ENCODE measurements at regions not wholly inside any gene's neighbourhood (a gene's known extent, or its start where the extent isn't known, plus 50 kb on each side); places are given as distances from the start of the nearest gene placed in this dataset.
"Not testable (repeated sequence)": the region's sequence is repeated elsewhere in the genome, so short reads cannot be mapped to it uniquely, and the experiment has no call there.

DNA sequence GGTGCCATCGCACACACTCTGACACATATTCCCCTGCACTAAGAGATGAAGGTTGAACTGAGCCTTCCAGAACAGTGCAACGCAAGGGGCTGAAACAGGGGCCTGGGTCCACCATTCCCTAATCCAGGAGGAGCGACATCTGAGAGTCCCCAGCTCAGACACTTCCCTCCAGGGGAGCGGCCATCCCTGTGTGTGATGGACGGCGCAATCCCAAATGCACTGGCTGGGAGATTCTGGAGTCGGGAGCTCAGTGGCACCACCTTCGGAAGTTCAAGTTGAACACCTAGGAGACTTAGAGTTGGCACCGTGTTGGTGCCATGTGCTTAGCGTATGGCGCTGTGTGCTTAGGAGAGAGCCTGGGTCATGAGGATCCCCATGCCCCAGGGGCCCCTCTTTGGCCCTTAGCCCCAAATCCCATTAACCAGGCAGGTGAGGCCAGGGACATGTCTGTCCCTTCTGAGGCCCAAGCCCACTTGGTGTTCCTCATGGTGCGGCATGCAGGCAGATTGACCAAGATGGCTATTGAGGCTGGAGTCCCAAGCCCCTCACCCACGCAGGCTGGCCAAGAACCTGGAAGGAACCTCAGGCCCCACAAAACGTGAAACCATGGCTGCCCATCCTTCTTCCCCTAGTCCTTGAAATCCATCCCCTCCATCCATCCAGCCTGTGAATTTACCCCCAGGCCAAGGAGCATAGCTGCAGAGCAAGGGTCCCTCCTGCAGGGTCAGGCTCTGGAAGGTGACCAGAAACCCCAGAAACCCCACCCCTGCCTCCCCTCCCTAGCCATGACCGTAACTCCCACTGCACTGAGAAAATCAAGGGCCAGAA lies 114.1 kb upstream of the OTOS start:
- no peak for DNase-seq (ENCODE audit: low read depth in 2 of 2)

DNA sequence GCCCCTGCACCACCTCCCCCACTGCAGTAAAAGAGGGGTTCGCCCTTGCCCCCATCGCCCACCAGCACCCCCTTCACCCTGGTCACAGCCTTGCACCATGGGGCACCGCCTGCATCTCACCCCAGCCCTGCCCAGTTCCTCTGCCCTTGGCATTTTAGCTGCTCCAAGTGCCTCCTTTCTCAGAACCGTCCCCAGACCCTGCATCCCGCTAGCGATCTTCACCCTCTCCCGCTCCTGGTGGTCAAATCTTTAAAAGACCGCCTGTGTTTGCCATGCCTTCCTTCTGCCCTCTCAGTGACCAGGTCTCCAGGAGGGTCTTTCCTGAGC lies 114.7 kb upstream of the OTOS start:
- no peak for DNase-seq (ENCODE audit: low read depth in 2 of 2)

GRCh38 chr2:240255811-240256703 lies 115.6 kb upstream of the OTOS start:
- DNase-seq (ENCODE audit: low read depth in 2 of 2), result no peak

- no peak for DNase-seq (ENCODE audit: low read depth in 2 of 2)
Measured at GRCh38 chr2:240256704-240257637, 116.5 kb upstream of the OTOS start.

DNA sequence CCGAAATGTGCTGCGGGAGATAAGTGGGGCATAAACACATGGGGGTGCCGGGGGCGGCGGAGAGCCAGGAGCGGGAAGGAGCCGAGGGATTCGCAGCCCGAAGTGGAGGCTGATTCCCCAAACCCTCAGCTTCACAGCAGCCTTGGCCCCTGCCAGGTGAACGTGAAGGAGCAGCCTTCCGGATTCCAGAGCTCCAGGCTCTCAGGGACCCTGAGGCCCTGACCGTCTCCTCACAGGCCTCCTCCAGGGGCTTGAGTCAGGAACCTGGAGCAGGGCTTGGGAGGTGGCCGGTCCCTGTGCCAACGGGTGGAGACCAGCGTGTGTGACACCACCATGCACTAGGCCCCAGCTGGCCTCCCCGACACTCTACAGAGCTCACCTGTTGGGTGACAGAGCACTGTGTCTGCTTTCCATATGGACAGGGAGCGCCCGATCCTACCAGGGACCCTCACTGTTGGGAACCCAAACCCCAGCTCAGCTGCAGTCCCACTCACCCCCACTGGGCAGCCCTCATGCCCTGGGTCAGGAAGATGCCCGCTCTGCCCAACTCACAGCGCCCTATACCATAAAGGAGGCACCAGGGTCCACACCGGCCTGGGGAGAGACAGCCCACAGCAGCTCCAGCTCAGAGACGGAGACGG lies 117.6 kb upstream of the OTOS start:
- DNase-seq (ENCODE audit: low read depth in 2 of 2), result no peak

GRCh38 chr2:240258685-240259084 lies 118.2 kb upstream of the OTOS start:
- no peak for DNase-seq (ENCODE audit: low read depth in 2 of 2)

DNA sequence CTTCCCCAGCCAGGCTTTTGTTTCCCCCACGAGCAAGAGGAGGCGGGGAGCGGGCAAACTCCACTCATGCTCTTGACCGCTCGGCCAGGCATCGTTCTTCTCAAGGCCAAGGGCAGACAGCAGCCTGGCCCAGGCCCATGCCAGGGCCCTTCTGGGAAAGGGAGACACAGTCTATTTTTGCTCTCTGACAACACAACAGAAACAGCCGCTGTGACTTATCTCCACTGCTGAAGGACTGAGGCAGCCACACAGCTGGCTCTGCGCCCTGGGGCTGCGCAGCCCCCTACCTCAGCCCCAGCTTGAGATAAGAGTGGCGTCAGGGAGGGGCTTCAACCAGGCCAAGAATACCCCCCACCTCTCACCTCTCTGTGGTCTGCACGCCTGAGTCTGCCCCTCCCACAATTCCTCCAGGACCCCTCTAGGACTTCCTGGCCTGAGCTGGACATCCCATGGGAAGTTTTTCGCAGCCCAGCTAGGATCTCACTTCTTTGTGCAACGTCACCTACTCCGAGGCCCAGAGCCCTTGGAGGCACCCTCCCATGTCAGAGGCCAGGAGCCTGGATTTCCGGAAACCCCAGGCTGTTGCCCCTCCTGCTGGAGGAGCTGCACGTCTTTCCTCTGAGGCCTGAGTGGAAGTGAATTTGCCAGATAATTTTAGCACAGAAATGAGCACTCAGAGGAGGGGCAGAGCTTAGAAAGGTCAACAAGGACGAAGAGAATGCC lies 118.9 kb upstream of the OTOS start:
- no peak for DNase-seq (ENCODE audit: low read depth in 2 of 2)

DNA sequence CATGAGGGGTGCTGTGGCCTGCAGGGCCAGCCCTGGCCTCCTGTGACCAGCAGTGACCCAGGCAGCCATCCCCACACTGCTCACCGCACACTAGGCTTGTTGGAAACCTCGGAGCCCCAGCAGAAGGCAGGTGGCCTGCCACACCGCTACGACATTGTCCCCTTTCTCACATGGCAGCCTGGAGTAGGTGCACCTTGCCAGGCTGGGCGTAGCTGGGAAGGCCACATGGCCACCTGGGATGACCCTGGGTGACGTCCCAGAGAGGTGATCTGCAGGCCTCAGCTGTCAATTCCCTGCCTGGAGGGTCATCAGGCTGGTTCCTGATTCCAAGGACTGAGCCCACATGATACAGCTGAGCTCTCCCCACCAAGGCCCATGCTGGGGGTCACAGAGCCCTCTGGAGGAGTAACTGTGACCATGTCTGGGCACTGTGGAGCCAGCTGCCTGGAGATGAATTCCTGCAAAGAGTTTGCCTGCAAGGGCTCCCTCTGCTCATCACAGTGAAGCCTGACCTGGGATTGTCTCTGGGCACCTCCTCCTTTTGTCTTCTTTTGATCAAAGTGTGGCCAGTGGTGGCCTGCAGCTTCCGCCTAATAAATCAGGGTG lies 119.6 kb upstream of the OTOS start:
- no peak for DNase-seq (ENCODE audit: low read depth in 2 of 2)

- DNase-seq (ENCODE audit: low read depth in 2 of 2), result no peak
Measured at GRCh38 chr2:240260664-240261063, 120.2 kb upstream of the OTOS start.

- DNase-seq (ENCODE audit: low read depth in 2 of 2), result not testable (repeated sequence)
Measured at GRCh38 chr2:240262578-240262977, 122.1 kb upstream of the OTOS start.

- no peak for DNase-seq (ENCODE audit: low read depth in 2 of 2)
Measured at GRCh38 chr2:240269380-240269779, 128.9 kb upstream of the OTOS start.

DNA sequence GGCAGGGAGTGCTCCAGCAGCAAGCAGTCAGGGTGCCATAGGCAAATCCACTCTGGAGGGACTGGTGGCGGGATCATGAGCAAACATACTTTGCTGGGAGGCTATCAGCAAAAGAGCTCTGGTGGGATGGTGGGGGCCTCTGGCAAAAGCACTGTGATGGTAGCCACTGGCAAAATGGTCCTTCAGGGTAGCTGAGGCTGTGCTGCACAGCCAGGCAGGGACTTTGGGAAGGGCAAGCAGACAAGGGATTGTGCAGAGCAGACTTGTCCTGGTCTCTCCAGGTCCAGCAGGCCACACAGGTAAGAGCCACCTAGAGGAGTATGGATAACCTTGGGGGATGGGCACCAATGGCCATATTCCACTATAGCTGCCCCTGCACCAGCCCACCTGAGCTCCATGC lies 129.4 kb upstream of the OTOS start:
- no peak for DNase-seq (ENCODE audit: low read depth in 2 of 2)

- DNase-seq (ENCODE audit: low read depth in 2 of 2), result no peak
Measured at GRCh38 chr2:240271716-240272341, 131.4 kb upstream of the OTOS start.

- DNase-seq (ENCODE audit: low read depth in 2 of 2), result no peak
Measured at GRCh38 chr2:240275386-240275785, 134.9 kb upstream of the OTOS start.

DNA sequence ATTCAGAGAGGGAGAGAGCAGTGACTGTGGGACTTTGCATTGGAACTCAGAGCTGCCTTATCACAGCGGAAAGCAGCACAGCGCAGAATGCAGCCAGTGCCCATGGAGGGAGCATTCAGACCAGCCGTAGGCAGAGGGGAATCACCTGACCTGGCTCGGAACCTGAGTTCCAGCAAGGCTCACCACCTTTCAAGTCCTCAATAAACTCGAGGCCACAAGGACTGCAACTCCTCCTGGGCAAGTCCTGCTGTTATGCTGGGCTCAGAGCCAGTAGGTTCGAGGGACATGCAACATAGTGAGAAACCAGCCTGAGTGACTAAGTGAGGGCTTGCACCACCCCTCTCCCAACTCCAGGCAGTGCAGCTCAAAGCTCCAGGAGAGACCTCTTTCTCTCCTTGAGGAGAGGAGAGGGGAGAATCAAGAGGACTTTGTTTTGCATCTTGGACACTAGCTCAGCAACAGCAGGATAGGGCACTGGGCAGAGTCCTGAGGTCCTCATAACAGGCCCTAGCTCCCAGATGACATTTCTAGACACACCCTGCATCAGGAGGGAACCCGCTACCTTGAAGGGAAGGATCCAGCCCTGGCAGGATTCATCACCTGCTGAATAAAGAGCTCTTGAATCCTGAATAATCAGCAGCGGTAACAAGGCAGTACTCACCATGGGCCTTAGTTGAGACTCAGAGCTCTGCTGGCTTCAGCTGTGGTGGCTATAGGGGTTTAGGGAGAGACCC lies 136.8 kb upstream of the OTOS start:
- no peak for DNase-seq (ENCODE audit: low read depth in 2 of 2)

- no peak for DNase-seq (ENCODE audit: low read depth in 2 of 2)
Measured at GRCh38 chr2:240277807-240278522, 137.5 kb upstream of the OTOS start.

DNA sequence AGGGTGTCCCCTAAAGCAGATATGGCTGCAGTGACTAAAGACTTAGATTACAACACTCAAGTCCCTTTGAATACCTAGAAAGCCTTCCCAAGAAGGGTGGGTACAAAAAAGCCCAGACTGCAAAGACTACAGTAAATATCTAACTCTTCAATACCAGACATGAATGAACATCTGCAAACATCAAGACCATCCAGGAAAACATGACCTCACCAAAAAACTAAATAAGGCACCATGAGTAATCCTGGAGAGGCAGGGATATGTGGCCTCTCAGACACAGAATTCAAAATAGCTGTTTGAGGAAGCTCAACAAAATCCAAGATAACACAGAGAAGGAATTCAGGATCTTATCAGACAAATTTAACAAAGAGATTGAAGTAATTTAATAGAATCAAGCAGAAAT lies 138.2 kb upstream of the OTOS start:
- DNase-seq (ENCODE audit: low read depth in 2 of 2), result no peak

DNA sequence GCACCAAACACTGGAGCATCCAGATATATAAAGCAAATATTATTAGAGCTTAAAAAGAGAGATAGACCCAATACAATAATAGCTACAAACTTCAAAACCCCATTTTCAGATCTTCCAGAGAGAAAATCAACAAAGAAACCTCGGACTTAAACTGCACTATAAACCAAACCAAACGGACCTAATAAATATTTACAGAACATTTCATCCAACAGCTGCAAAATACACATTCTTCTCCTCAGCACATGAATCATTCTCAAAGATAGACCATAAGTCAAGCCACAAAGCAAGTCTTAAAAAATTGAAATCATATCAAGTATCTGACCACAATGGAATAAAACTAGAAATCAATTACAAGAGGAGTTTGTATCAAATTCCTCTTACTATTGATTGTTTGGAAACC lies 140.2 kb upstream of the OTOS start:
- no peak for DNase-seq (ENCODE audit: low read depth in 2 of 2)

All from stimulated activated CD8-positive, alpha-beta memory T cell treated with anti-CD3 and anti-CD28 coated beads, Interleukin-2, amount 100 ng/mL, for 1 hour (primary cell).